IMR-90 (cell line): ENCODE measurements at regions not wholly inside any gene's neighbourhood (a gene's known extent, or its start where the extent isn't known, plus 50 kb on each side); places are given as distances from the start of the nearest gene placed in this dataset.

Source experiments
- ATAC-seq: fragments of 200-7000 bp; cut with Tn5 transposase; 2 replicates; pipeline ENCODE4 v1.9.1; 2020; ENCODE audit warnings: low read depth, mild to moderate bottlenecking, moderate library complexity
- BruUV-seq: library from RNA; stranded (reverse); fragments of 400-500 nt; replicated peaks from 2 replicates; lab custom pipeline; 2021; lab: Mats Ljungman, UMichigan
- CTCF ChIA-PET: fragments of 300-600 bp; formaldehyde crosslinking; extraction: SDS; loops from one replicate; lab custom pipeline; 2021; ENCODE audit warnings: antibody characterized with exemption; lab: Yijun Ruan, JAX
- POLR2A ChIA-PET: fragments of 300-600 bp; sonication (Branson Sonifier 250); formaldehyde crosslinking; loops from one replicate; lab custom pipeline; 2022; ENCODE audit warnings: antibody characterized with exemption; ENCODE audit not compliant: unreplicated experiment; lab: Charles Lee
- DNase-seq: peaks from one replicate; pipeline ENCODE4 v3.0.0; 2013
- H2AFZ ChIP-seq: replicated peaks from 2 replicates; pipeline ENCODE3; 2013; ENCODE audit warnings: low read length, mild to moderate bottlenecking; ENCODE audit not compliant: poor library complexity
- H2AK5ac ChIP-seq: 2 replicates; pipeline ENCODE4 v1.6.1; 2013; ENCODE audit warnings: low read depth, low read length, inconsistent platforms
- H2AK9ac ChIP-seq: replicated peaks from 2 replicates; pipeline ENCODE3; 2013; ENCODE audit warnings: mild to moderate bottlenecking, low read depth, low read length, moderate library complexity; ENCODE audit not compliant: poor library complexity
- H2BK120ac ChIP-seq: 2 replicates; pipeline ENCODE4 v1.6.1; 2013; ENCODE audit warnings: low read depth, low read length, inconsistent platforms
- H2BK15ac ChIP-seq: 3 replicates; pipeline ENCODE4 v1.6.1; 2013; ENCODE audit warnings: low read depth, low read length, inconsistent platforms
- H2BK20ac ChIP-seq: 2 replicates; pipeline ENCODE4 v1.6.1; 2013; ENCODE audit warnings: low read depth, mild to moderate bottlenecking, inconsistent platforms, low read length, moderate library complexity
- H2BK5ac ChIP-seq: 2 replicates; pipeline ENCODE4 v1.6.1; 2013; ENCODE audit warnings: mild to moderate bottlenecking, low read depth, low read length, inconsistent platforms; ENCODE audit not compliant: poor library complexity, severe bottlenecking
- H3K14ac ChIP-seq: replicated peaks from 2 replicates; pipeline ENCODE4 v1.6.1; 2013; ENCODE audit warnings: low read depth, low read length, inconsistent platforms
- H3K18ac ChIP-seq: 2 replicates; pipeline ENCODE4 v1.6.1; 2013; ENCODE audit warnings: low read depth, low read length, control low read depth
- H3K23ac ChIP-seq: 2 replicates; pipeline ENCODE4 v1.6.1; 2013; ENCODE audit warnings: low read depth, low read length, inconsistent platforms
- H3K27ac ChIP-seq: 2 replicates; pipeline ENCODE4 v1.5.1; 2013; ENCODE audit warnings: mild to moderate bottlenecking, control low read depth, low read length; ENCODE audit not compliant: insufficient read depth
- H3K27me3 ChIP-seq: 2 replicates; pipeline ENCODE4 v1.6.1; 2013; ENCODE audit warnings: low read length; ENCODE audit not compliant: control insufficient read depth, insufficient read depth
- H3K36me3 ChIP-seq: 2 replicates; pipeline ENCODE4 v1.6.1; 2013; ENCODE audit warnings: low read length, mixed read lengths; ENCODE audit not compliant: control insufficient read depth, insufficient read depth
- H3K4ac ChIP-seq: 2 replicates; pipeline ENCODE4 v1.6.1; 2013; ENCODE audit warnings: low read depth, low read length, inconsistent platforms
- H3K4me1 ChIP-seq: 2 replicates; pipeline ENCODE4 v1.6.1; 2013; ENCODE audit warnings: low read length, mixed read lengths; ENCODE audit not compliant: control insufficient read depth, insufficient read depth
- H3K4me2 ChIP-seq: 2 replicates; pipeline ENCODE4 v1.6.1; 2013; ENCODE audit warnings: low read depth, mild to moderate bottlenecking, control low read depth, low read length, moderate library complexity
- H3K4me3 ChIP-seq: 2 replicates; pipeline ENCODE4 v1.5.1; 2013; ENCODE audit warnings: low read depth, mild to moderate bottlenecking, control low read depth, low read length, moderate library complexity; ENCODE audit not compliant: insufficient read depth
- H3K56ac ChIP-seq: 2 replicates; pipeline ENCODE4 v1.6.1; 2013; ENCODE audit warnings: low read length, inconsistent platforms; ENCODE audit not compliant: insufficient read depth; ENCODE audit errors: extremely low read depth
- H3K79me1 ChIP-seq, 2 experiments: 2 replicates each; pipeline ENCODE4 v1.6.1; 2013; ENCODE audit warnings: low read length in 2 of 2, inconsistent platforms in 1 of 2, low read depth in 1 of 2
- H3K9ac ChIP-seq: 2 replicates; pipeline ENCODE4 v1.6.1; 2013; ENCODE audit warnings: low read depth, low read length, control low read depth
- H3K9me1 ChIP-seq: 2 replicates; pipeline ENCODE4 v1.6.1; 2013; ENCODE audit warnings: low read length, inconsistent platforms; ENCODE audit not compliant: insufficient read depth
- H3K9me3 ChIP-seq: 2 replicates; pipeline ENCODE4 v1.6.1; 2013; ENCODE audit warnings: low read length; ENCODE audit not compliant: control insufficient read depth, insufficient read depth
- H4K20me1 ChIP-seq: 2 replicates; pipeline ENCODE4 v1.6.1; 2013; ENCODE audit warnings: low read length, inconsistent platforms; ENCODE audit not compliant: insufficient read depth
- H4K5ac ChIP-seq: 2 replicates; pipeline ENCODE4 v1.6.1; 2013; ENCODE audit warnings: mild to moderate bottlenecking, low read depth, low read length, control low read depth
- H4K8ac ChIP-seq, 2 experiments: 2 replicates each; pipeline ENCODE4 v1.6.1; 2013; ENCODE audit warnings: low read depth in 2 of 2, low read length in 2 of 2, control low read depth in 1 of 2, inconsistent platforms in 1 of 2
- H4K91ac ChIP-seq: 2 replicates; pipeline ENCODE4 v1.6.1; 2013; ENCODE audit warnings: low read depth, low read length, inconsistent platforms; ENCODE audit not compliant: insufficient read depth
- CHD1 ChIP-seq: IDR thresholded peaks from 2 replicates; pipeline ENCODE4 v1.6.1; 2012; ENCODE audit warnings: low read depth, low read length, improper control_type of control experiment
- MAFK ChIP-seq: IDR thresholded peaks from 2 replicates; pipeline ENCODE4 v1.6.1; 2012; ENCODE audit warnings: low read depth, low read length, improper control_type of control experiment
- MXI1 ChIP-seq: IDR thresholded peaks from 2 replicates; pipeline ENCODE4 v1.6.1; 2012; ENCODE audit warnings: low read depth, mild to moderate bottlenecking, low read length, moderate library complexity, borderline replicate concordance
- NFE2L2 ChIP-seq: fragments of 150-350 bp; IDR thresholded peaks from 2 replicates; pipeline ENCODE4 v1.6.1; 2016; ENCODE audit warnings: low read depth, mild to moderate bottlenecking, low read length
- POLR2A ChIP-seq: IDR thresholded peaks from 2 replicates; pipeline ENCODE4 v1.6.1; 2012; ENCODE audit warnings: mild to moderate bottlenecking, low read depth, low read length
- RCOR1 ChIP-seq: IDR thresholded peaks from 2 replicates; pipeline ENCODE4 v1.6.1; 2012; ENCODE audit warnings: mild to moderate bottlenecking, low read length, improper control_type of control experiment; ENCODE audit not compliant: insufficient replicate concordance
- SMC3 ChIP-seq: fragments of 150-350 bp; IDR thresholded peaks from 2 replicates; pipeline ENCODE4 v1.6.1; 2016; ENCODE audit warnings: low read depth, mild to moderate bottlenecking, antibody characterized with exemption, low read length, moderate library complexity
- WGBS, 2 experiments: methylation state at CpG; one replicate each; pipeline versions ENCODE4 v1.1.5 to v1.1.7; 2013; ENCODE audit warnings: missing lambda C conversion rate in 2 of 2; ENCODE audit not compliant: insufficient read length in 1 of 2; ENCODE audit errors: extremely low coverage in 2 of 2; 5-methylcytosine and 5-hydroxymethylcytosine counted together
- dilution Hi-C: fragments of 300-500 bp; cut with HindIII; formaldehyde crosslinking; loops from one replicate; pipeline ENCODE4 v1.14.3; 2018; ENCODE audit warnings: low sequenced_read_pairs; ENCODE audit not compliant: unreplicated experiment
- in situ Hi-C: fragments of 300-500 bp; cut with MboI; formaldehyde crosslinking; loops from 3 replicates; pipeline ENCODE4 v1.14.3; 2019; ENCODE audit warnings: low sequenced_read_pairs, inconsistent platforms, mixed read lengths
- intact Hi-C: fragments of 100-400 bp; cut with micrococcal nuclease; formaldehyde crosslinking; loops from 2 replicates; pipeline ENCODE4 v1.10.0; 2022

DNA sequence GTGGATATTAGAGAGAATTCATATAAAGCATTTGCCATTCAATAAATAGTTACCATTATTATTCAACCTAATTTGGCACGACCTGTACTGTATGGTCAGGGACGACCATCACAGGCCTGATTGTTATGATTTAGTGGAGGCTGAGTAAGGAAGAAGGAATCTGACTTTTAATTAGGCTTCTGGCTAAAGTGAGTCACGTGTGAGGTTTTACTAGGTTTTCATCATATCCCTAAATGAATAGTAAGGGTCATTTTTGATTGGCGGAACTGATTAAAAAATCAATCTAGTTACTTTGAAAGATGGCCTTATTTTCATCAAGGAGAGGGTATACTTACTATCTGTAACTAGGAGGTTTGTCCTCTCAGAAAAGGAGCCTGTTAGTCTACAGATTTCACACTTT, 143.4 kb downstream of the ADCYAP1 start:
- Histone ChIP-seq H4K91ac (no peak overlapping the region), H4K20me1 (no peaks in the 10 kb centered on the region), H4K8ac (no peak overlapping the region), H3K56ac (no peak overlapping the region), H3K4me2 (no peak overlapping the region), H2AFZ (no peak overlapping the region), H3K4me1 (no peaks in the 10 kb centered on the region), H2BK120ac (no peak overlapping the region), H3K27me3 (no peaks in the 10 kb centered on the region), H3K9me1 (no peaks in the 10 kb centered on the region), H3K36me3 (no peaks in the 10 kb centered on the region), H3K23ac (no peak overlapping the region), H2BK15ac (no peak overlapping the region), H3K4me3 (no peak overlapping the region), H3K9ac (no peak overlapping the region), H3K18ac (no peak overlapping the region), H3K4ac (no peak overlapping the region), H2BK5ac (no peak overlapping the region), H2AK5ac (no peak overlapping the region), H3K79me1 (no peaks in the 10 kb centered on the region), H2AK9ac (no peak overlapping the region), H3K9me3 (peaks cover 2% of the 10 kb centered on the region; the same call in 1 of the 2 replicates), H3K27ac (no peak overlapping the region), H4K5ac (no peak overlapping the region), H3K14ac (no peak overlapping the region), H2BK20ac (no peak overlapping the region)
- ATAC-seq (no peak), DNase-seq (no peak)
- dilution Hi-C loops = no loop called here
- no CpG with 5 or more reads among the region's 4 CpGs for whole genome bisulfite sequencing, 2 experiments
- ChIA-PET CTCF (no interaction called here), POLR2A (no interaction called here)
- TF ChIP-seq POLR2A (no peak), RCOR1 (no peak), MXI1 (no peak), NFE2L2 (no peak), SMC3 (no peak), MAFK (no peak), CHD1 (no peak)
- in situ Hi-C loops = no loop called here
- intact Hi-C loops = no loop called here
- BruUV-seq = no TSS peak
